Ascending aorta (tissue), 2 donors: ENCODE measurements at regions not wholly inside any gene's neighbourhood (a gene's known extent, or its start where the extent isn't known, plus 50 kb on each side); places are given as distances from the start of the nearest gene placed in this dataset.

ENCODE experiments used
- DNase-seq, 2 donors: peaks; one replicate each; pipeline ENCODE4 v3.0.0-alpha.2; 2019; ENCODE audit warnings: low spot score in 2 of 2
- H3K27ac ChIP-seq, 2 donors: fragments of 200-600 bp; sonication (generic); one replicate each; pipeline ENCODE4 v1.5.1; 2016 to 2017; ENCODE audit warnings: mild to moderate bottlenecking in 1 of 2
- H3K27me3 ChIP-seq: fragments of 200-600 bp; sonication (generic); one replicate; pipeline ENCODE4 v1.5.1; 2017
- H3K36me3 ChIP-seq, 2 donors: fragments of 200-600 bp; sonication (generic); one replicate each; pipeline ENCODE4 v1.5.1; 2016
- H3K4me1 ChIP-seq, 2 donors: fragments of 200-600 bp; sonication (generic); one replicate each; pipeline ENCODE4 v1.5.1; 2016 to 2017; ENCODE audit warnings: mild to moderate bottlenecking in 1 of 2
- H3K4me3 ChIP-seq, 2 donors: fragments of 200-600 bp; sonication (generic); one replicate each; pipeline ENCODE4 v1.5.1; 2016 to 2017; ENCODE audit warnings: mild to moderate bottlenecking in 1 of 2
- H3K9me3 ChIP-seq, 2 donors: fragments of 200-600 bp; sonication (generic); one replicate each; pipeline ENCODE4 v1.5.1; 2016
- CTCF ChIP-seq, 3 experiments: fragments of 200-600 bp in 2 of 3; fragments of 450-650 bp in 1 of 3; sonication (generic) in 2 of 3; IDR thresholded peaks; one replicate each; pipeline ENCODE4 v1.5.1; 2016 to 2019; ENCODE audit warnings: antibody characterized with exemption in 3 of 3, mild to moderate bottlenecking in 1 of 3, moderate library complexity in 1 of 3
- intact Hi-C: fragments of 100-400 bp; cut with DNase I; formaldehyde crosslinking; loops from one replicate; pipeline ENCODE4 v1.15.1; 2023

GRCh38 chr3:117617906-117618305 lies 908.3 kb downstream of the TUSC7 start:
- DNase-seq: no peak
- Histone ChIP-seq H3K9me3 (no peaks in the 10 kb centered on the region), H3K4me3 (no peak overlapping the region), H3K27ac (no peak overlapping the region), H3K4me1 (no peaks in the 10 kb centered on the region), H3K27me3 (no peaks in the 10 kb centered on the region), H3K36me3 (no peaks in the 10 kb centered on the region)
- no peak for TF ChIP-seq CTCF (IDR thresholded peaks at IDR 0.05)
- intact Hi-C loops: no loop called here

GRCh38 chr3:117618462-117618861 lies 908.9 kb downstream of the TUSC7 start:
- Histone ChIP-seq H3K4me3 (no peak overlapping the region), H3K27me3 (no peaks in the 10 kb centered on the region), H3K36me3 (no peaks in the 10 kb centered on the region), H3K4me1 (no peaks in the 10 kb centered on the region), H3K9me3 (no peaks in the 10 kb centered on the region), H3K27ac (no peak overlapping the region)
- intact Hi-C loops: no loop called here
- no peak for DNase-seq
- no peak for TF ChIP-seq CTCF (IDR thresholded peaks at IDR 0.05)

- no peaks in the 10 kb centered on the region for H3K9me3 ChIP-seq
- no peak overlapping the region for H3K4me3 ChIP-seq
- H3K4me1 ChIP-seq: no peaks in the 10 kb centered on the region
- TF ChIP-seq CTCF (IDR thresholded peaks at IDR 0.05): no peak
- no peaks in the 10 kb centered on the region for H3K27me3 ChIP-seq
- H3K36me3 ChIP-seq: no peaks in the 10 kb centered on the region
- no peak for DNase-seq
- intact Hi-C loops: no loop called here
- H3K27ac ChIP-seq: no peak overlapping the region
These were observed 910.2 kb downstream of the TUSC7 start for GRCh38 chr3:117619805-117620204.

GRCh38 chr3:117622171-117622841 lies 912.7 kb downstream of the TUSC7 start:
- no peak for DNase-seq

GRCh38 chr3:117624424-117624823 lies 914.8 kb downstream of the TUSC7 start:
- no peak for DNase-seq
- Histone ChIP-seq H3K9me3 (no peaks in the 10 kb centered on the region), H3K4me3 (no peak overlapping the region), H3K27me3 (no peaks in the 10 kb centered on the region), H3K4me1 (no peaks in the 10 kb centered on the region), H3K36me3 (no peaks in the 10 kb centered on the region), H3K27ac (no peak overlapping the region)
- intact Hi-C loops: no loop called here
- no peak for TF ChIP-seq CTCF (IDR thresholded peaks at IDR 0.05)

More at GRCh38 chr3:117622171-117622841, 912.7 kb downstream of the TUSC7 start:
- Histone ChIP-seq H3K9me3 (no peaks in the 10 kb centered on the region), H3K4me1 (no peaks in the 10 kb centered on the region), H3K36me3 (no peaks in the 10 kb centered on the region), H3K27ac (no peak overlapping the region), H3K4me3 (no peak overlapping the region), H3K27me3 (no peaks in the 10 kb centered on the region)
- no peak for TF ChIP-seq CTCF (IDR thresholded peaks at IDR 0.05)
- intact Hi-C loops: no loop called here

GRCh38 chr3:117625174-117625573 lies 915.6 kb downstream of the TUSC7 start:
- H3K36me3 ChIP-seq: no peaks in the 10 kb centered on the region
- no peak for TF ChIP-seq CTCF (IDR thresholded peaks at IDR 0.05)
- no peaks in the 10 kb centered on the region for H3K4me1 ChIP-seq
- no peaks in the 10 kb centered on the region for H3K27me3 ChIP-seq
- H3K4me3 ChIP-seq: no peak overlapping the region
- DNase-seq: no peak
- intact Hi-C loops: no loop called here
- H3K27ac ChIP-seq: no peak overlapping the region
- no peaks in the 10 kb centered on the region for H3K9me3 ChIP-seq
